Activated effector memory CD4-positive, alpha-beta T cell treated with anti-CD3 and anti-CD28 coated beads, Interleukin-2, amount 50 U/mL, for 16 hours (primary cell): ENCODE measurements at regions not wholly inside any gene's neighbourhood (a gene's known extent, or its start where the extent isn't known, plus 50 kb on each side); places are given as distances from the start of the nearest gene placed in this dataset.

Experiments used
- DNase-seq: peaks from one replicate; pipeline ENCODE4 v3.0.0-alpha.2; 2020

DNA sequence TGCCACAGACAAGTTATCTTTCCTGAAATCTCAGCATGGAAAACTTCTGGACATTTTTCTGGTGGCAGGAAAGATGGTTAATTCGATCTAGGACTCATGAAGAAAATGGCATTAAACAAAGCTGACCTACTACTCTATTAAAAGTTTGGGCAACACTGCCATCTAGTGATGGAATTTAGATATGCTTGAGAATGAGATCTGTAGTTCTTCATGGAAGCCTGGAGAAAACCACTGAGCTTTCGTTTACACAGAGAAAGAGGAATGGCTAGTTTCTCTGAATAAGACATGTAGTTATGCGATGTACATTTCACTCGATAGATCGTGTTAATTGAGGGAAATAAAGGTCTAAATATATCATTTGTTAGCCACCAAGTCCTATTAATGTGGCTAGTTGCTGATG, 51.7 kb upstream of the CHRDL1 start:
- DNase-seq = no peak

DNA sequence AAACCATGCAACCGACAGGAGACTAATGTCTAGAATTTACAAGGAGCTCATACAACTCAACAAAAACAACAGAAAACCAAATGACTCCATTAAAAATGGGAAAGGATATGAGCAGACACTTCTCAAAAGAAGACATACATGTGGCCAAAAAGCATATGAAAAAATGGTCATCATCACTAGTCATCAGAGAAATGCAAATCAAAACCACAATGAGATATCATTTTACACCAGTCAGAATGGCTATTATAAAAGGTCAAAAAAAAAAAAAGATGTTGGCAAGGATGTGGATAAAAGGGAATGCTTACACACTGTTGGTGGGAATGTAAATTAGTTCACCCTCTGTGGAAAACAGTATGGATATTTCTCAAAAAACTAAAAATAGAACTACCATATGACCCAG, 50.5 kb upstream of the CHRDL1 start:
- DNase-seq = no peak
